ENCODE measurements at regions not wholly inside any gene's neighbourhood (a gene's known extent, or its start where the extent isn't known, plus 50 kb on each side); places are given as distances from the start of the nearest gene placed in this dataset.

DNA sequence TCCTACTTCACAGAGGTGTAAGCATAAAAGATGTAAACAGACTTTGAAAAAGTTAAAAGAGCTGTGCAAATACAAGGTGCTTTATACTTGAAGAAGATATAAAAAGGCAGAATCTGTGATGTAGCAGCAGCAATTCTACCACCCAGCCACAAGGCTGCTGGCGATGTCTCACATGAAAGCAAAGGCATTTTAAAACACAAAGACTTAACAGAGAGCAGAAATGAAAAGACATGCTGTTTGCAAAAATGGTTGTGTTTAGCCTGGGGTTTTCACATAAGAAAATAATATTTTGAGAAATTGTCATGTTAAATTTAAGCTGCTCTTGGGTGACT lies 85.5 kb upstream of the ZNF800 start:
- TF ChIP-seq, protein P1, sequence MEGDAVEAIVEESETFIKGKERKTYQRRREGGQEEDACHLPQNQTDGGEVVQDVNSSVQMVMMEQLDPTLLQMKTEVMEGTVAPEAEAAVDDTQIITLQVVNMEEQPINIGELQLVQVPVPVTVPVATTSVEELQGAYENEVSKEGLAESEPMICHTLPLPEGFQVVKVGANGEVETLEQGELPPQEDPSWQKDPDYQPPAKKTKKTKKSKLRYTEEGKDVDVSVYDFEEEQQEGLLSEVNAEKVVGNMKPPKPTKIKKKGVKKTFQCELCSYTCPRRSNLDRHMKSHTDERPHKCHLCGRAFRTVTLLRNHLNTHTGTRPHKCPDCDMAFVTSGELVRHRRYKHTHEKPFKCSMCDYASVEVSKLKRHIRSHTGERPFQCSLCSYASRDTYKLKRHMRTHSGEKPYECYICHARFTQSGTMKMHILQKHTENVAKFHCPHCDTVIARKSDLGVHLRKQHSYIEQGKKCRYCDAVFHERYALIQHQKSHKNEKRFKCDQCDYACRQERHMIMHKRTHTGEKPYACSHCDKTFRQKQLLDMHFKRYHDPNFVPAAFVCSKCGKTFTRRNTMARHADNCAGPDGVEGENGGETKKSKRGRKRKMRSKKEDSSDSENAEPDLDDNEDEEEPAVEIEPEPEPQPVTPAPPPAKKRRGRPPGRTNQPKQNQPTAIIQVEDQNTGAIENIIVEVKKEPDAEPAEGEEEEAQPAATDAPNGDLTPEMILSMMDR (IDR thresholded peaks at IDR 0.05) = no peak
- TF ChIP-seq POLR2A (IDR thresholded peaks at IDR 0.05) (no peak), POLR2AphosphoS5 (IDR thresholded peaks at IDR 0.05) (no peak)

Data from sigmoid colon (tissue), 4 donors.